K562 (cell line): ENCODE measurements at regions not wholly inside any gene's neighbourhood (a gene's known extent, or its start where the extent isn't known, plus 50 kb on each side); places are given as distances from the start of the nearest gene placed in this dataset.

Experiments used
- ATAC-seq: fragments of 200-7000 bp; cut with Tn5 transposase; 3 replicates; pipeline ENCODE4 v1.9.1; 2020; ENCODE audit warnings: moderate library complexity
- BruUV-seq: library from RNA; stranded (reverse); fragments of 400-500 nt; replicated peaks from 2 replicates; lab custom pipeline; 2021; lab: Mats Ljungman, UMichigan
- CTCF ChIA-PET: fragments of 300-600 bp; formaldehyde crosslinking; extraction: SDS; loops from one replicate; lab custom pipeline; 2021; ENCODE audit warnings: low intra/inter-chr PET ratio; lab: Yijun Ruan, JAX
- POLR2A ChIA-PET: fragments of 300-600, 350-650 bp; sonication (Branson Sonifier 250); formaldehyde crosslinking; extraction: SDS; loops from one replicate; lab custom pipeline; 2021; ENCODE audit warnings: antibody characterized with exemption, inconsistent platforms; lab: Yijun Ruan, JAX
- DNase-seq, 4 experiments: peaks; one replicate each; pipeline versions ENCODE4 v3.0.0 to v3.0.0-alpha.2; 2011 to 2018; ENCODE audit warnings: low spot score in 3 of 4, mixed read lengths in 3 of 4; ENCODE audit errors: extremely low read depth in 1 of 4
- FAIRE-seq: peaks from 2 replicates; lab custom pipeline; 2011; peaks lifted over from hg19 to GRCh38; lab: Jason Lieb, UNC
- H2AFZ ChIP-seq: 2 replicates; pipeline ENCODE4 v1.6.0; 2011; ENCODE audit warnings: low read depth, low read length, control low read depth, inconsistent platforms
- H3K27ac ChIP-seq: fragments of 200-600 bp; 3 replicates; pipeline ENCODE4 v1.8.0; 2011; ENCODE audit warnings: low read depth, mild to moderate bottlenecking, control low read depth, inconsistent platforms, low read length, moderate library complexity, mixed read lengths; ENCODE audit errors: extremely low read depth
- H3K27me3 ChIP-seq, 2 experiments: fragments of 300-600 bp in 1 of 2; 2 replicates in 1 of 2; 3 replicates in 1 of 2; pipeline versions ENCODE4 v1.6.0 to v1.8.0; 2011; ENCODE audit warnings: inconsistent platforms in 2 of 2, low read length in 2 of 2, mild to moderate bottlenecking in 1 of 2, mixed read lengths in 1 of 2, moderate library complexity in 1 of 2; ENCODE audit not compliant: control insufficient read depth in 2 of 2, insufficient read depth in 2 of 2
- H3K36me3 ChIP-seq: fragments of 300-600 bp; 3 replicates; pipeline ENCODE4 v1.8.0; 2011; ENCODE audit warnings: mild to moderate bottlenecking, low read length, inconsistent platforms; ENCODE audit not compliant: control insufficient read depth, insufficient read depth
- H3K4me1 ChIP-seq, 2 experiments: fragments of 200-600 bp in 1 of 2; replicated peaks in 1 of 2; 2 replicates in 1 of 2; 3 replicates in 1 of 2; pipeline versions ENCODE4 v1.5.1 to v1.8.0; 2011; ENCODE audit warnings: inconsistent platforms in 2 of 2, low read length in 2 of 2, mild to moderate bottlenecking in 1 of 2, mixed read lengths in 1 of 2, moderate library complexity in 1 of 2; ENCODE audit not compliant: control insufficient read depth in 2 of 2, insufficient read depth in 2 of 2
- H3K4me2 ChIP-seq: 2 replicates; pipeline ENCODE4 v1.6.1; 2011; ENCODE audit warnings: low read length, control low read depth, inconsistent platforms, mixed read lengths; ENCODE audit not compliant: insufficient read depth
- H3K4me3 ChIP-seq: fragments of 200-600 bp; sonication (generic), shearing (Covaris generic); 2 replicates; pipeline ENCODE4 v1.5.1; 2016; ENCODE audit warnings: control low read depth, inconsistent platforms
- H3K79me2 ChIP-seq: fragments of 200-600 bp; 3 replicates; pipeline ENCODE4 v1.8.0; 2011; ENCODE audit warnings: low read length, inconsistent platforms; ENCODE audit not compliant: control insufficient read depth, insufficient read depth
- H3K9ac ChIP-seq, 2 experiments: 2 replicates each; pipeline versions ENCODE4 v1.6.0 to v1.6.1; 2011; ENCODE audit warnings: low read depth in 2 of 2, low read length in 2 of 2, control low read depth in 1 of 2, inconsistent platforms in 1 of 2, mild to moderate bottlenecking in 1 of 2, mixed read lengths in 1 of 2; ENCODE audit not compliant: insufficient read depth in 1 of 2
- H3K9me1 ChIP-seq: one replicate; pipeline ENCODE4 v1.6.0; 2011; ENCODE audit warnings: inconsistent platforms, mild to moderate bottlenecking, low read length, moderate library complexity; ENCODE audit not compliant: control insufficient read depth, insufficient read depth
- H3K9me3 ChIP-seq: replicated peaks from 2 replicates; pipeline ENCODE4 v1.5.1; 2011; ENCODE audit warnings: low read depth, low read length, inconsistent platforms; ENCODE audit not compliant: control insufficient read depth, insufficient read depth
- H4K20me1 ChIP-seq: replicated peaks from 2 replicates; pipeline ENCODE4 v1.6.1; 2011; ENCODE audit warnings: low read length, inconsistent platforms, mixed read lengths; ENCODE audit not compliant: control insufficient read depth, insufficient read depth
- CTCF ChIP-seq, 3 experiments: IDR thresholded peaks in 2 of 3; conservative IDR thresholded peaks in 1 of 3; 2 replicates each; pipeline ENCODE4 v1.5.1; 2011 to 2012; ENCODE audit warnings: low read length in 3 of 3, mild to moderate bottlenecking in 3 of 3, control low read depth in 2 of 3, improper control_type of control experiment in 1 of 3, inconsistent platforms in 1 of 3, low read depth in 1 of 3, mixed read lengths in 1 of 3, moderate library complexity in 1 of 3; ENCODE audit not compliant: insufficient read depth in 2 of 3
- MEF2D ChIP-seq: conservative IDR thresholded peaks from 2 replicates; pipeline ENCODE4 v1.6.1; 2016; ENCODE audit warnings: low read depth, missing genetic modification characterization, missing compliant biosample characterization
- WGBS: fragments of 100-300 bp; shearing (Covaris generic); methylation state at CpG from one replicate; pipeline ENCODE4 v1.1.6; 2016; ENCODE audit warnings: low coverage, mixed read lengths; ENCODE audit not compliant: insufficient coverage; ENCODE audit errors: missing lambda C conversion rate; 5-methylcytosine and 5-hydroxymethylcytosine counted together
- in situ Hi-C: fragments of 300-500 bp; cut with MboI; formaldehyde crosslinking; loops from 4 replicates; pipeline ENCODE4 v1.15.0; 2018; ENCODE audit warnings: inconsistent platforms, mixed read lengths
- intact Hi-C: fragments of 100-400 bp; cut with micrococcal nuclease; formaldehyde crosslinking; loops from 2 replicates; pipeline ENCODE4 v1.14.2; 2022

GRCh38 chr15:62253294-62253693, 88.2 kb upstream of the C2CD4B start:
- no peak overlapping the region for H2AFZ ChIP-seq
- POLR2A ChIA-PET = interaction anchor here (0.7 kb wide), 1 partner anchor 9 kb away, joined by 3 read pairs; no protein-coding TSS in a partner anchor
- H4K20me1 ChIP-seq = no peaks in the 10 kb centered on the region
- no peaks in the 10 kb centered on the region for H3K9me1 ChIP-seq
- H3K9ac ChIP-seq = no peak overlapping the region
- no peak overlapping the region for H3K27ac ChIP-seq
- no peaks in the 10 kb centered on the region for H3K36me3 ChIP-seq
- ATAC-seq = peak; percentile 22; the same call in 1 of the 3 replicates
- no peaks in the 10 kb centered on the region for H3K9me3 ChIP-seq
- H3K27me3 ChIP-seq = peaks cover 0 to 25% of the 10 kb centered on the region in 2 experiments; a peak in 3 of 5 replicates
- no peak overlapping the region for H3K4me3 ChIP-seq
- no peaks in the 10 kb centered on the region for H3K79me2 ChIP-seq
- FAIRE-seq = no peak
- in situ Hi-C loops (loop anchor here (5.0 kb wide), 1 partner anchor 386 kb away; no protein-coding TSS in a partner anchor), intact Hi-C loops (loop anchor here (5.0 kb wide), 1 partner anchor 381 kb away; no protein-coding TSS in a partner anchor)
- TF ChIP-seq CTCF (IDR thresholded peaks at IDR 0.05 in 2 of 3, conservative IDR thresholded peaks at IDR 0.05 in 1 of 3; ENCODE audit: insufficient read depth in 2 of 3, low read depth in 1 of 3, low read length in 3 of 3) = peak in 1 of 3 experiments; percentile 10; a peak in 1 of 6 replicates
- TF ChIP-seq MEF2D = no peak
- no peak for DNase-seq
- WGBS = 12% methylated on average over 5 of the region's 5 CpGs
- no peak overlapping the region for H3K4me2 ChIP-seq
- CTCF ChIA-PET = interaction anchor here (1.1 kb wide), 1 partner anchor 181 kb away, joined by 3 read pairs; no protein-coding TSS in a partner anchor
- BruUV-seq = no TSS peak
- no peaks in the 10 kb centered on the region for H3K4me1 ChIP-seq
